GM18861 (cell line): ENCODE measurements at regions not wholly inside any gene's neighbourhood (a gene's known extent, or its start where the extent isn't known, plus 50 kb on each side); places are given as distances from the start of the nearest gene placed in this dataset.
"Not testable (repeated sequence)": the region's sequence is repeated elsewhere in the genome, so short reads cannot be mapped to it uniquely, and the experiment has no call there.

Experiments used
- ATAC-seq: cut with Tn5 transposase; IDR thresholded peaks from one replicate; pipeline ENCODE4 v1.9.1; 2021; ENCODE audit not compliant: unreplicated experiment

DNA sequence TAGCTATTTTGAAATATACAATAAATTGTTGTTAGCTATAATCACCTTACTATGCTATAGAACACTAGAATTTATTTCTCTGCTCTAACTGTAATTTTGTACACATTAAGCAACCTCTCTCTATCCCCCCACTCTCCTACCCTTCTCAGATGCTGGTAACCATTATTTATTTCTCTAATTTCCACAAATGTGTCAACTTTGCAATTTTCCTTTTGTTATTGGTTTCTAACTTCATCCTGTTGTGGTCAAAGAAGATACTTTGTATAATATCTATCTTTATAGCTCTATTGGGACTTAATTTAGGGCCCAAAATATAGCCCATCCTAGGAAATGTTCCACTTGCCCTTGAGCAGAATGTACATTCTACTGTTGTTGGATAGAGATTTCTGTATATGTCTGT, 229.3 kb downstream of the SATB1 start:
- ATAC-seq, result no peak

DNA sequence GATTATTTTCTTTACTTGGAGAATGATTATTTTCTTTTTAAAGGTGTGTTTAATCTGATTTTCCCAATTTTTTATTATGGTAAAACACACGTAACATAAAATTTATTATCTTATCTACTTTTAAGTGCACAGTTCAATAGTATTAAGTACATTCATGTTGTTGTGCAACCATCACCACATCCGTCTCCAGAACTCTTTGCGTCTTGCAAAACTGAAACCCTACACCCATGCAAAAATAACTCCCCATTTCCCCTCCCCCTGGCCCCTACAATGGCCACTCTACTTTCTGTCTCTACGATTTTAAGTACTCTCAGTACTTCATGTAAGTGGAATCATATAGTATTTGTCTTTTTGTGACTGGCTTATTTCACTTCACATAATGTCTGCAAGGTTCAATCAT, 230.7 kb downstream of the SATB1 start:
- ATAC-seq, result no peak

DNA sequence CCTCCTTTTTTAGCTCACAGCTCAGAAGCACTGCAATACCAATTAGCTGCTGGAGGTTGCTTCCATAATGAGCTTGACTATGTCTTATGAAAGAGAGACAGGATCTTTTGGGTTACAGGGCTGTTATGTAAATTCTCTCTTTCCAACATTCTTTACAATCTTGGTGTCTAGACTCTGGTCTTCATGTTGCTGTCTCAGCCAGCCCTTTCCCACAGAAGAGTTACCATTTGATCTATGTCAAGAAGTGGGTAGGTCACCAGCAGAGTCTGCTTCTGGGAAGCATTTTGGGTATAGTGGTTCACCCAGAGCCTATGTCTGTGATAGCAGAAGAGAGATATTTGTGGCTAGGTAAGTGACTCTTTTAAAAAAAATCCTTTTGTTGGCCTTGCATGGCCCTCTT, 234.5 kb downstream of the SATB1 start:
- ATAC-seq, result no peak

DNA sequence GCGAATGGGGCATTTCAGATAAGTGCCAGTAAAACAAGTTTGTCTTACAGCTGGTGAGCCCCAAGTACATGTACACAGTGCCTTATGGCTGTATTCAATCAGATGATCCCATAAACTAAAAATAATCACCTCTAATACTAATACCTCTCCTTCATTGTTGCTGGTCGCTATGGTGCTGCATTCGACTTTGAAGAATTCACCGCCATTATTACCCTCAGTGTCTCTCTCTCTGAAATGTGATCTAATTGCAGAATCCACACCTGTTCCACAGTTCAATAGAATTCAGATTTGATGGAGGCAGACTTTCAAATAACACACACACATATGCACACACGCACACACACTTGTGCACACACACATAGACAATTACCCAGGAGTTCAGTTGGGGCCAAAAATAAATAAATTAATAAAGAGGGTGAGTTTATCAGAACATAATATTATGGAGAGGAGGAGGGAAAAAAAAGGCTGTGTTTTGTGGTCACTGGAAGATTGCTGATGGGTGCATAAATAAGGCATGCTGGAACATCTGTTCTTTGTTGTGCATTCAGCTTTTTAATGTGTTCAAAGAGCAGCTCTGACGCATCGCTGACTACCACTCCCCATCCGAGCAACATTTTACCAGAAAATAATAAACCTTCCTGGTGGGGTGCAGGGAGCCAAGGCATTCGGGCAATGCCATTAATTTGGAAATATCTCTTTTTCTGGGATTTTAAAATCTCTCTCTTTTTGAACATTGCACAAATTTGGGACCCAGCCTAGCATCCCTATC, 235.7 kb downstream of the SATB1 start:
- ATAC-seq, result no peak

DNA sequence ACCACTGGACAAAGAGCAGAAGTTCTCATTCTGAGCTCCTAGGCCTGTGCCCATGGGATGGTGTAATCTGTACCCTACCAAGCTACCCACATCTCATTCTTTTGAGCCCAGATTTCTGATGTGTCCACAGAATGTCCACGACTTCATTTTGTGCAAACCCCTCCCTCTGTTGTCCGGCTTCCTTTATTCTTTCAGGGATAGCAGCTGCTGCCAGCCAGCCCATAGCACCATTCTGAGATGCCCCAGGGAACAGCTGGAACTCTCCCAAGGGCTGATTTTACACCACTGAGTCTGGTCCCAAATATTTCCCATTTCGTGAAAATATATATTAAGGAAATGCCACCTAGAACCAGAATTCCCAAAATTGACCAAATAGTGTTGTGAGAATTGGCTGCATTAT, 236.6 kb downstream of the SATB1 start:
- no peak for ATAC-seq

DNA sequence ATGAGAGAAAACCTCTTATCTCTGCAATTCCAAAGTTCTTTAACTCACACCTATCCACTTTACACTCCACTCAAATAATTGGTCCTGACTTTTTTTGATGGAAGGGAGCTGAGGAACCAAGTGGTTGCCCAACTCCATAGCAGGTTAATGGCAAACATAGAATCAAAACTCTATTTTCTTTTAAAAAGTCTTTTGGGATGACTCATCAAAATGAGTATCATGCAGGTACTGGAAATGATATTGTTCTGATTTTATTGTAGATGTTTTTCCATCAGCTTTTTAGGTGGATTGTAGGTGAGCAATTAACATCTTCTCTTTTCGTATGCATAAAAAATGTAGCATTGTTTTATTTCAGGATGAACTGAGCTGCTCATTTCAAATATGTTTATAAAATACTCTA, 239.5 kb downstream of the SATB1 start:
- ATAC-seq, result no peak

DNA sequence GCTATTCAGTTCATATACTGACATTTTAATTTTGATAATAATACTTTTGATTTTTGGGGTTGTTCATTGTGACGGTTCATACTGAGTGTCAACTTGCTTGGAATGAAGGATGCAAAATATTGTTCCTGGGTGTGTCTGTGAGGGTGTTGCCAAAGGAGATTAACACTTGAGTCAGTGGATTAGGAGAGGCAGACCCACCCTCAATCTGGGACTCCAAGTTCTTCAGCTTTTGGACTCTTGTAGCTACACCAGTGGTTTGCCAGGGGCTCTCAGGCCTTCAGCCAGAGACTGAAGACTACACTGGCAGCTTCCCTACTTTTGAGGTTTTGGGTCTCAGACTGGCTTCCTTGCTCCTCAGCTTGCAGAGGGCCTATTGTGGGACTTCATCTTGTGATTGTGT, 242.2 kb downstream of the SATB1 start:
- not testable (repeated sequence) for ATAC-seq

DNA sequence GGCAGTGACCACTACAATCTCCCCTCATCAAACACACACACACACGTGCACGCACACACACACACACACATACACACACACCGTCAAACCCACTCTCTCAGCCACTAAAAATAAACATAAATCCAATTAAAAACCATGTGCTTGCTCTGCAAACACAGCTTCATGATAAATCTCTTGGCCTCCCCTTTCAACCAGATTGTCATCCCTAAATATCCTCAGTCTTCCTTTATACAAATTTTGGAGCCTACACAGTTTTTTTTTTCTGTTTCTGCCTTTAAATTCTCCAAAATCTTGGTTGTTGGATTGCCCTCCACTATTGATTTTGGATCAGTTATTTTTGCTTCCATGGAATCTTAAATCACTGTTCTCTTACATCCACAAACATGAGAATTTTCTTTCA, 245.6 kb downstream of the SATB1 start:
- ATAC-seq, result no peak

DNA sequence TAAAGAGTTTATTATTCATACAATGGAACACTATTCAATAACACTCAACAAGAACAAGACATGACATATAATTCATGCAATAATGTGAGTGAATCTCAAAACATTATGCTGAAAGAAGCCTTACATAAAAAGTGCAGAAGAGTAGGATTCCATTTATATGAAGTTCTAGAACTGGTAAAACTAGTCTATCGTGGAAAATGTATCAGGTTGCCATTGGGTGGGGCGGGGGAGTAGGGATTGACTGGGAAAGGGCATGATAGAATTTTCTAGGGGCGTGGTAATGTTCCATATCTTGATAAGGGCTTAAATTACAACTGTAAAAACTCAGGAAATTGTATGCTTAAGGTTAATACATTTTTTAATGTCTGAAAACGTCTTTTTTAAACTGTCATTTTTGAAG, 247.9 kb downstream of the SATB1 start:
- no peak for ATAC-seq

DNA sequence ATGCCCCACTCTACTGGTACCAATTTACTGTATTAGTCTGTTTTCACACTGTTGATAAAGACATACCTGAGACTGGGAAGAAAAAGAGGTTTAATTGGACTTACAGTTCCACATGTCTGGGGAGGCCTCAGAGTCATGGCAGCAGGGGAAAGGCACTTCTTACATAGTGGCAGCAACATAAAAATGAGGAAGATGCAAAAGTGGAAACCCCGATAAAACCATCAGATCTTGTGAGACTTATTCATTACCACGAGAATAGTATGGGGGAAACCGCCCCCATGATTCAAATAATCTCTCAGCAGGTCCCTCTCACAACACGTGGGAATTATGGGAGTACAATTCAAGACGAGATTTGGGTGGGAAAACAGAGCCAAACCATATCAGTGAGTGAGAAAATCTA, 251.2 kb downstream of the SATB1 start:
- not testable (repeated sequence) for ATAC-seq

DNA sequence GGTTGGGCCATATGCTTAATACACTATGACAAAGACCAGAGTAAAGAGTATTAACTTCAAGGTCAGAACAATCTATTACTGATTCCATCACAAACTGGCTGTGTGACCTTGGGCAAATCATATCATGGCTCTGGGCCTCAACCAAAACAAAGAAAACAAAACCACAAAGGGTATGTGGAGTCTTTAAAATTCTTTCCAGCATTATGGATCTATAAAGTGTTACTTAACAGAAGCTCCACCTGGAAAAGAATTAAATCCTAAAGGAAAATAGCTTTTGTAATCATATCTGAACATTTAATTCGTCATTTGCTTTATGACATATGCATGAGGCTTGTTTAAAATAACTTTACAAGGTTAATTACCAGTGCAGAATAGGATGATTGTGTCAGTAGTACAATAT, 265.5 kb downstream of the SATB1 start:
- ATAC-seq, result no peak

DNA sequence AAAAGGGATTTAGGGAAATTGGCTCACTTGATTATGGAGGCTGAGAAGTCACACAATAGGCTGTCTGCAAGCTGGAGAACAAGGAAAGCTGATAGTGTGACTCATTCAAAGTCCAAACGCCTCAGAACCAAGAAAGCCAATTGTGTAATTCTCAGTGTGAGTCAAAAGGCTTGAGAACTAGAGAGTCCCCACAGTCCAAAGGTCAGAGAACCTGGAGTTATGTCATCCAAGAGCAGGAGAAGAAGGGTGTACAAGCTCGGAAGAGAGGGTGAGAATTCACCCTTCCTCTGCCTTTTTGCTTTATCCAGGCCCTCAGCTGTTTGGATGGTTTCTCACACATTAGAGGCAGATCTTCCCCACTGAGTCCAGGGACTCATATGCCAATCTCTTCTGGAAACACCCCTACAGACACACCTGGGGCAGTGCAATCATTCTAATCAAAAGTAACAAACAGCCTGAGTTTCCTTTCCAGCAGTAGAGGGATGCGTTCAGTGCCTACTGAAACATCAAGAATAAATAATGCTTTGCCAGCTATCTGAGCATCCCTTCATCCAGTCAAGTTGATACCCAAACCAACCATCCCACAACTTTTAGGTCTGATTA, 271.5 kb downstream of the SATB1 start:
- no peak for ATAC-seq

DNA sequence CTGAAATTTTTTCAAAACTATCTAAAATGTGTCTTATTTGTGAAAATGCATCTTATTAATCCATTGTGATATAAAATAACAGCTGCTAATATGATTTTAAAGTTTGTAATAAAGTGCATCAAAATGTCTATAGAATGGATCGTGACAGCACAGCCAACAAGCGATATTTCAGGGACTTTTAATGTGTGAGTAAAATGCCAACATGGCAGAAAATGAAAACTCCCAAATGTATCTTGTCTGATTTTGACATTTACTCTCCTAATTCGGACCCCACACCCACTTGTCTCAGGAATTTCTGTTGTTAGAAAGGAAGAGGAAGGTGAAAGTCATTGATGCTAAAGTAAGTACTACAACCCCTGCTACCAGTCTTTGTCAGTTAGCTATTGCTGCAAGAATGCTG, 273.9 kb downstream of the SATB1 start:
- no peak for ATAC-seq

DNA sequence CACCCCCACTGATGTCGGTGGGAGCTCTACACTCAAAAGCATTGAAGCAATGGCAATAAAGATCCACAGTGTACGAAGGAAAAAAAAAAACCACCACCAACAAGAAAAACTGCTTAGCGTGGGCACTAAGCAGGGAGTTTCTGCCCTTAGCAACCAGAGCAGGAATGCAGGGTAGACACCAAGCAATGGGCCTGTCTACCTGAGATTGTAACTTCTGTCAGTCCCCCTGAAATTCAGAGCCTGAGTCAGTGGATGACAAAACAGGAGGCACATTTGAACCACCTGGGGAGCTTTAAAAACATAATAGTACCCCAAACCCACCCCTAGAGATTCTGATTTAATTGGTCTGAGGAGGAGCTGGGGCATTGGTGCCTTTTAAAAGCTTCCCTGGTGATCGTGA, 275.2 kb downstream of the SATB1 start:
- no peak for ATAC-seq

DNA sequence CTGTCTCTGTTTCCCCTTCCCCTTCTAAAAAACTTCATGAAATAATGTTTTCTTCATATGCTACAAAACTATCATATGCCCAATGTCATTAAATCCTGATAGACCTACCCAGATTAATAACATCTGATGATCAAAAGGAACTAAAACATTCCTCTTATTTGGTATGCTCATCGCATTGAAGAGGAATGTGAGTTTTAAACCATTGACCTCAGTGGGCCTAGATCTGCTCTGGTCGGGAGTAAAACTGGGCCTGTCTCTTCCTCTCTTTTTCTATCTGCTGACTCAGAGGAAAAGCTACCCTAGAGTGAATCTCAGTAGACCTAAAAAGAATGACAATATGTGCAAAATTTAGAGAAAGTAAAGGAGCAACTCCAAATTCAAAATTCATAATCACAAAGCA, 275.8 kb downstream of the SATB1 start:
- ATAC-seq, result no peak

DNA sequence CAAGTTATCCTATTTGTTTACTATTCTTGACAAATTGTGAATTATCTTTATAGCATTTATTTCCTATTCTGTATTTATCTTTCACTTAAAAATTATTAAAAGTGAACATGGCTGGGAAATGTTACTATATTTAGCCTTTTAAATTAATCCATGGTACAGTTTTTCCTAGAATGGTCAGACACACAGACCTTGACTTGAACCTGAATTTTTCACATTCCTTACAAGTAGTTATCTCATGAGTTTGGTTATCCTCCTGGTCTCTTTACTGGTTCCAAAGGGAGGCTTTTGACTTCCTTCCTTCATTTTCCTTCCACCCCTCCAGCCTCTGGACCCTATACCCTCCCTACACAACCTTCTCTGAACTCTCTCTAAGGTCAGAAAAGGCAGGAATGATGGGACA, 280.6 kb downstream of the SATB1 start:
- no peak for ATAC-seq

DNA sequence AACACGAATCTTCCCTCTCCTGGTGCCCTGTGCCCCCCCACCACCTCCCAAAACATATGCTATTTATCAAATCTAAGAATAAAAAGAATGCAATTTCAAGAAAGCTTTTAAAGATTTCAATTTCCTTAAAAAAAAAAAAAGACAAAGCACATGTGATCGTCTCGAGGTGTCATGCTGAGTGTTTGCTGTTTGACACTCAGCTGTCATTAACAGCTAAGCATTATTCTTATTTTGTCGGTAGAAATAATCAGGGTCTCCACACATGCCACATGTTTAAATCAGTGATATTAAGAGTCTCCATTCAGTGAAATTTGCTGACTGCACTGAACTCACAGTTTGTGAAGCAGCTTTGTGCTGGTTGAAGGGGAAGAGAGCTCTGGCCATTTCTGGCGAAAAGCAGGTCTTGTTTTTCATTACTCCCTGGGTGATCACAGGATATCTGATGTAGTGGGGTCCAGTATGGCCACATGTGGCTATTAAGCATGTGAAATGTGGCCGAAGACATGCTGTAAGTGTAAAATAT, 281.8 kb downstream of the SATB1 start:
- no peak for ATAC-seq

DNA sequence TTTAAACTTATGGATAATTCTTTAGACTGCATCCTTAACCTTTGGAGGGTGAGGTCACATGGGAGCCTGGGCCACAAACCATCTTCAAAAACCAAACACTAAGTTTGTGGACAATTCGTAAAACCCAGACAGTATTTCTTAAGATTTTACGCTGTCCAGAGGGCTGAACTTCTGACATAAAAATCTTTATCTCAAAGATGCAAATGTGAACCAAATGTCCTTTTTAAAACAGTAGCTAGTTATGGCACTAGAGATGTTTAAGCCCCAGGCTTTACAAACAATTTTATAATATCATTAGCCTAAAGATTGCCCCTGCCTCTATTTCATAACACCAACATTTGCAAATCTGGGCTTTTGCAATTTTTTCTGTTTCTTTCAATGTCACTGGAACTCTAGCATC, 287.2 kb downstream of the SATB1 start:
- no peak for ATAC-seq

DNA sequence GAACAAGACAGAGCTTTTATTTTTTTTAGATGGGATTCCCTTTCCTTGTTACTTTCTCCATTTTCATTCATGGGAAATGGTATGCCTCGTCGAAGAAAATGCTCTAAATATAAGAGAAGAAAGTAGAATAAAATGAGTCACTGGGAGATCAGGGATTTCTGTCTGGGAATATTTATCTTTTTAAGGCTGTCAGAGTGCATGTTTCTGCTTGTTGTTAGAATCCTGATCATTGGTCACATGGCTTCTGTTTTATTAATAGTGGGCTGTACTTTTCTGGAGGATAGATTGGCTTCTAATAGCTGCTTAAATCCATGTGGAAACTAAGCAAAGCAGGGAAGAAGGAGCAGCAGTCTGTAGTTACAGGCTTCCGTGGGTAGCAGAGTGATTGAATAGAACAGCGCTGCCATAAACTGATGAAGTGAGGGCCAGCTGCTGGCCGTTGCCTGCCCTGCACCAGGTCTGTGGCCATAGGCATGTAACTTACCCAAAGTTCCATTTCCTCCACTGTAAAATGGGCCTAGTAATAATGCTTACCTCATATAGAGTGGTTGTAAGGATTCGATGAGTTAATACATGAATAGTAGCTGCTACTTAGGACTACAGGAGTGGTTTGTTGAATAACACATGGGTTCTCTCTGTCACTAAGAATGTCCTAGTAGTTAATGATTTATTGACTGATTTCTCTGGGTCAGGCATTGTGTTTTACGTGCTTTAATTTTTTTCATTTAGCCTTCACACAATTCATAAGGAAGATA, 289.9 kb downstream of the SATB1 start:
- ATAC-seq, result no peak

DNA sequence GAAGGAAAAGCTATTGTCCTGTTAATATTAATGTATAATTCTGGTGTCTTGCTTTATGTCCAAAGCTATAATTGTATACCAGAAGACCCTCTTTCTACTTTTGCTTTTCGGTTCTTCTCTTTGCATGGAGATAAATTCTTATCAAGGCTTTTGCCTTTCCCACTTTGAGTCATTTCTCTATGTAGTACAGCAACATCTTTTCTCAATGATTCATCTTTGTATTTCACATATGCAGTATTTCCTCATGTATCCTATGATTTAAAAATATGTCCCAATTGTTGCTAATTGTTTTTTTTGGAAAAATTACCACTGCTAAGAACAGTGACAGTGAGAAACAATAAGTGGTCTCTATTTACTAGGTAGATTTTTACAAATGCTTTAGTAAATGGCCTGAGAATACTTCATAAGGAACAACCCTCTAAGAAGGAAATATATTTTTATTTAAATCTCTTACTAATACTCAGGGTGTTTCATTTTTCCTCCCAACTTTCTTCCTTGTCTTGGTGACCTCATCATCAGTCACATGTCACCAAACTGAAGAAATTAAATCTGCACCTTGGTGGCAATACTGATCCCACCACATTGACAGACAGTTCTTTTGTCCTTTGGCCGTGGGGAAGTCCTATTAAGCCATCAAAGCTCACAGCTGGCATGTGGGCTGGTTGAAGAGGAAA, 290.6 kb downstream of the SATB1 start:
- peak; percentile 41 for ATAC-seq

DNA sequence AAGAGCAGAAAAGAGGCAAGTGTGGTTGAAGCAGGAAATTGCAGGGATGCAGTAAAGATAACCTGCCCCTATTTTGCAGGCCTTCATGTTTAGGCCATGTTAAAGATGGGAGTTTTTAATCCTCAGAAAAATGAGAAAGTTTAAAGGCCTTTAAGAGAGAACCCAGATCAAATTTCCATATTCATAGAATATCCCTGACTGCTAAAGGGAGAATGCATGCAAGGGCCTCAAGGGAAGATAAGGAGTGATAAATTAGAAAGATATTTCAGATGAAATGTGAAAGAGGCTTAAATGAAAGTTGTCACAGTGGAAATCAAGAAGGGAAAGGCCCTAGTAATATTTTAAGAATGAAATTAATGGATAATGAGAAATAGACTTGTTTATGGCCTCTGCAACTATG, 292.1 kb downstream of the SATB1 start:
- no peak for ATAC-seq
